Mammary epithelial cell (primary cell): ENCODE measurements at regions not wholly inside any gene's neighbourhood (a gene's known extent, or its start where the extent isn't known, plus 50 kb on each side); places are given as distances from the start of the nearest gene placed in this dataset.

Source experiments
- EZH2 ChIP-seq: IDR thresholded peaks from 2 replicates; pipeline ENCODE4 v1.6.1; 2012; ENCODE audit warnings: low read length, inconsistent platforms, borderline replicate concordance
- TF ChIP-seq, protein P1 (sequence below), 2 donors: IDR thresholded peaks in 1 of 2; conservative IDR thresholded peaks in 1 of 2; 2 replicates each; pipeline ENCODE4 v1.5.1; 2011 to 2012; ENCODE audit warnings: inconsistent platforms in 2 of 2, low read length in 2 of 2, mild to moderate bottlenecking in 2 of 2, control low read depth in 1 of 2, low read depth in 1 of 2; ENCODE audit not compliant: insufficient read depth in 1 of 2; ENCODE audit errors: extremely low read depth in 1 of 2

DNA sequence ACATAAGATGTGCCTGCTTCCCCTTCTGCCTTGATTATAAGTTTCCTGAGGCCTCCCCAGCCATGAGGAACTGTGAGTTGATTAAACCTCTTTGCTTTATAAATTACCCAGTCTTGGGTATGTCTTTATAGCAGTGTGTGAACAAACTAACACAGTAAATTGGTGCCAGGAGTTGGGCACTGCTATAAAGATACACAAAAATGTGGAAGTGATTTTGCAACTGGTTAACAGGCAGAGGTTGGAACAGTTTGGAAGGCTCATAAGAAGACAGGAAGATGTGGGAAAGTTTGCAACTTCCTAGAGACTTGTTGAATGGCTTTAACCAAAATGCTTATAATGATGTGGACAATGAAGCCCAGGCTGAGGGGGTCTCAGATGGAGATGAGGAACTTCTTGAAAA, 264.1 kb downstream of the DACT1 start:
- TF ChIP-seq, protein P1, sequence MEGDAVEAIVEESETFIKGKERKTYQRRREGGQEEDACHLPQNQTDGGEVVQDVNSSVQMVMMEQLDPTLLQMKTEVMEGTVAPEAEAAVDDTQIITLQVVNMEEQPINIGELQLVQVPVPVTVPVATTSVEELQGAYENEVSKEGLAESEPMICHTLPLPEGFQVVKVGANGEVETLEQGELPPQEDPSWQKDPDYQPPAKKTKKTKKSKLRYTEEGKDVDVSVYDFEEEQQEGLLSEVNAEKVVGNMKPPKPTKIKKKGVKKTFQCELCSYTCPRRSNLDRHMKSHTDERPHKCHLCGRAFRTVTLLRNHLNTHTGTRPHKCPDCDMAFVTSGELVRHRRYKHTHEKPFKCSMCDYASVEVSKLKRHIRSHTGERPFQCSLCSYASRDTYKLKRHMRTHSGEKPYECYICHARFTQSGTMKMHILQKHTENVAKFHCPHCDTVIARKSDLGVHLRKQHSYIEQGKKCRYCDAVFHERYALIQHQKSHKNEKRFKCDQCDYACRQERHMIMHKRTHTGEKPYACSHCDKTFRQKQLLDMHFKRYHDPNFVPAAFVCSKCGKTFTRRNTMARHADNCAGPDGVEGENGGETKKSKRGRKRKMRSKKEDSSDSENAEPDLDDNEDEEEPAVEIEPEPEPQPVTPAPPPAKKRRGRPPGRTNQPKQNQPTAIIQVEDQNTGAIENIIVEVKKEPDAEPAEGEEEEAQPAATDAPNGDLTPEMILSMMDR (conservative IDR thresholded peaks at IDR 0.05 in 1 of 2, IDR thresholded peaks at IDR 0.05 in 1 of 2; ENCODE audit: extremely low read depth in 1 of 2, insufficient read depth in 1 of 2, low read depth in 1 of 2, low read length in 2 of 2): no peak
- no peak for TF ChIP-seq EZH2
